ENCODE measurements at regions not wholly inside any gene's neighbourhood (a gene's known extent, or its start where the extent isn't known, plus 50 kb on each side); places are given as distances from the start of the nearest gene placed in this dataset.

DNA sequence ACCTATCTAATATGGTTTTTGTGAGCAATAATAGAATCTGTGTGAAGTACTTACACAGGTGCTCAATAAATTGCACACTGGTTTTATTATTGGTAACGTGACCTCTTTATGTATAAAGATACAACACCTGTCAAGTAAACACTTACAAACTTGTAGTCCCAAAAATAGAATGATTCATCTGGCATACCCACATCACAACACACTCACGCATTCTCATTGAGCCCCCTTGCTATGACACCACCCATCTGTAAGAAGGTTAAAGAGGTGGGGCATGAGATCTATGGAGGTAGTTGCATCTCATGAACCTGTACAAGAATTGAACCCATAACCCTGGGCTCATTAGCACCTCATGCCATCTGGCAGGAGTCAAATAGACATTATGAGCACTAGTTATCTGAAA is 134.9 kb upstream of the THBS1 start:
- no peak for DNase-seq
- no peak overlapping the region for H3K4me3 ChIP-seq
- no peak for ATAC-seq
- H3K27ac ChIP-seq = no peak overlapping the region
- H3K36me3 ChIP-seq = no peaks in the 10 kb centered on the region
- intact Hi-C loops (cut with DNase I) = no loop called here
- no peaks in the 10 kb centered on the region for H3K9me3 ChIP-seq
- H3K27me3 ChIP-seq = no peaks in the 10 kb centered on the region
- H3K4me1 ChIP-seq = no peaks in the 10 kb centered on the region
- TF ChIP-seq, protein P1, sequence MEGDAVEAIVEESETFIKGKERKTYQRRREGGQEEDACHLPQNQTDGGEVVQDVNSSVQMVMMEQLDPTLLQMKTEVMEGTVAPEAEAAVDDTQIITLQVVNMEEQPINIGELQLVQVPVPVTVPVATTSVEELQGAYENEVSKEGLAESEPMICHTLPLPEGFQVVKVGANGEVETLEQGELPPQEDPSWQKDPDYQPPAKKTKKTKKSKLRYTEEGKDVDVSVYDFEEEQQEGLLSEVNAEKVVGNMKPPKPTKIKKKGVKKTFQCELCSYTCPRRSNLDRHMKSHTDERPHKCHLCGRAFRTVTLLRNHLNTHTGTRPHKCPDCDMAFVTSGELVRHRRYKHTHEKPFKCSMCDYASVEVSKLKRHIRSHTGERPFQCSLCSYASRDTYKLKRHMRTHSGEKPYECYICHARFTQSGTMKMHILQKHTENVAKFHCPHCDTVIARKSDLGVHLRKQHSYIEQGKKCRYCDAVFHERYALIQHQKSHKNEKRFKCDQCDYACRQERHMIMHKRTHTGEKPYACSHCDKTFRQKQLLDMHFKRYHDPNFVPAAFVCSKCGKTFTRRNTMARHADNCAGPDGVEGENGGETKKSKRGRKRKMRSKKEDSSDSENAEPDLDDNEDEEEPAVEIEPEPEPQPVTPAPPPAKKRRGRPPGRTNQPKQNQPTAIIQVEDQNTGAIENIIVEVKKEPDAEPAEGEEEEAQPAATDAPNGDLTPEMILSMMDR (IDR thresholded peaks at IDR 0.05) = no peak

- Histone ChIP-seq H3K27ac (no peak overlapping the region), H3K27me3 (no peaks in the 10 kb centered on the region), H3K4me1 (no peaks in the 10 kb centered on the region), H3K4me3 (no peak overlapping the region), H3K9me3 (no peaks in the 10 kb centered on the region), H3K36me3 (no peaks in the 10 kb centered on the region)
- DNase-seq (no peak), ATAC-seq (no peak)
- intact Hi-C loops (cut with DNase I) = no loop called here
- TF ChIP-seq, protein P1 (IDR thresholded peaks at IDR 0.05) = no peak
Measured at GRCh38 chr15:39447346-39447745, 133.5 kb upstream of the THBS1 start.

DNA sequence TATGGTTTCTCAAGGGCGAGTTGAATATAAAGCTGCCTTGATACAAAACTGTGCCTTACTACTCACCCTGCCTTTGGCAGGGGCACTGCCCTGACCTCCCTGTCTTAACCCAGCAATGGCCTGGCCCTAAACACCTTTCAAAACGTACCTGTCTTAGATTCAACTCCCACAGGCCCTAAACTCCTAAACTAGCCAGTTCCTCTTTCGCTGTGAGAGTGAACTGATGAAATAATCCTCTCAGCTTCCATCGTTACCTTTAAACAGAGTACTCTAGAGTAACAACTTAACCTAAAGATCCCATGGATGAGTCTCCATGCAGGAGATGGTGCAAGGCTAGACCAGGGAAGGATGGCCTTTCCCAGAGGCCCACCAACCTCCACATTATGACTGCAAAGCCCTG is 133.0 kb upstream of the THBS1 start:
- DNase-seq (no peak), ATAC-seq (no peak)
- H3K4me1 ChIP-seq = no peaks in the 10 kb centered on the region
- H3K9me3 ChIP-seq = no peaks in the 10 kb centered on the region
- no peaks in the 10 kb centered on the region for H3K36me3 ChIP-seq
- no peak overlapping the region for H3K4me3 ChIP-seq
- H3K27me3 ChIP-seq = no peaks in the 10 kb centered on the region
- intact Hi-C loops (cut with DNase I) = no loop called here
- no peak overlapping the region for H3K27ac ChIP-seq
- TF ChIP-seq, protein P1 (IDR thresholded peaks at IDR 0.05) = no peak

DNA sequence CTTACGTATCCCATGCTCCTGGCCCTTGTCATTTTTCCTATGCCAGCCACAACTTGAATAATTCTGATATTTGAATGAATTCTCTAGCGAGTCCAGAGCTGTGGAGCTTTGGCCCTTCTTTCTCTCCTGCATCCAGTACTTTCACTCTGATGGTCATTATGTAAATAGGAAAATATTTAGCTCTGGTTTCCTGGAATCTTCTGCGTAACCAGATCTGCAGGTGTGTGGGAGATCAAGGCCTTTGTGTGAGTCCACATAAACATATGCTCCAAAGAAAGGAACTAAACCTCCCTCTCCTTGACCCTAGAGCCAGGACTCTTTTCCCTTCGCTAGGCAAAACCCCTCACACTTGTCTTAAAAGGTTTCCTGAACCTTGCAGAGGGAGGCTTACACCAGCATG is 132.5 kb upstream of the THBS1 start:
- TF ChIP-seq, protein P1 (IDR thresholded peaks at IDR 0.05) = no peak
- Histone ChIP-seq H3K27ac (no peak overlapping the region), H3K27me3 (no peaks in the 10 kb centered on the region), H3K4me3 (no peak overlapping the region), H3K9me3 (no peaks in the 10 kb centered on the region), H3K36me3 (no peaks in the 10 kb centered on the region), H3K4me1 (no peaks in the 10 kb centered on the region)
- DNase-seq (no peak), ATAC-seq (no peak)
- intact Hi-C loops (cut with DNase I) = no loop called here

DNA sequence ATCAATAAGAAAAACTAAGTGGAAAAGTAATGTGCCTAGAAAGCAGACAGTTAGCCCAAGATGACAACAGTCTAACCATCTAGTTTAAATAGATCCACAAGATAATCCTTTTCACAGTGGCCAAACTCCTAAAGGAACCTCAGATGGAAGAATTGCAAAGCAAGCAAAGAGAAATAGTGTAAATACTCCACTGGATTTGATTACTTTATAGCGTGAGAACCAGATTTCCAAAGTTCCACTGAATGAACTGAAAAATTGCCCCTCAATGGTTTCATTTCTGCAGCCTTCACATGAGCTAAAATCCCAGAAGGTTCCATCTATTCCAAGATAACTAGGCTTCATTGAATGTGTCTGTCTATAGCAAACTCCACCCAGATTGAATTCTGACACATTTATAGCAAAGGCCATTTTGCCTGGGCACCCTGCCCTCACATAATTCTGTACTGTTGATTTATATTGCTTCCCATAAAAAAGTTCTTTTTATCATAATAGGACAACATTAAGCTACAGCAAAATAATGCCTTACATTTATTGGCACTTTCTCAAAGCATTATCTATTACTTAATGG is 129.7 kb upstream of the THBS1 start:
- Histone ChIP-seq H3K9me3 (no peaks in the 10 kb centered on the region), H3K36me3 (no peaks in the 10 kb centered on the region), H3K27ac (no peak overlapping the region), H3K27me3 (no peaks in the 10 kb centered on the region), H3K4me3 (no peak overlapping the region), H3K4me1 (no peaks in the 10 kb centered on the region)
- intact Hi-C loops (cut with DNase I) = no loop called here
- no peak for DNase-seq
- TF ChIP-seq, protein P1 (IDR thresholded peaks at IDR 0.05) = no peak
- ATAC-seq = no peak

DNA sequence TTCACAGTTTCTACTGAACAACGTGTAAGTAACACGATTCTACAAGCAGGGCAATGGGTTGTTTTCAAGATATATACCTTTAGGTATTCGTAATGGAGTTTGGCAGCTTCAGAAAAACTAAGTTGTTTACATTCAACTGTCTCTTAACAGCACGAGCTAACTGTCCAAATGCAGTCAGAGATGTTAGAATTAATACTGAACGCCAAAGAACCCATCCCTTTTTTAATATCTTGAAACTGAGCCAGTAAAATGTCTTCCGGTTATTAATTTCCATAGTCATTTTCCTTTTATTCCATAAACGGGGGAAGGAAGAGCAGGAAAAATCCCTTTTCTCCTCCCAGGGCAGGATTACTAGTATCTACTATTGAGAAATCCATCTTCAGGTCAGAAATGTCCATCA is 129.0 kb upstream of the THBS1 start:
- DNase-seq (no peak), ATAC-seq (no peak)
- H3K27me3 ChIP-seq = no peaks in the 10 kb centered on the region
- intact Hi-C loops (cut with DNase I) = no loop called here
- H3K4me3 ChIP-seq = no peak overlapping the region
- H3K4me1 ChIP-seq = no peaks in the 10 kb centered on the region
- no peaks in the 10 kb centered on the region for H3K9me3 ChIP-seq
- H3K36me3 ChIP-seq = no peaks in the 10 kb centered on the region
- TF ChIP-seq, protein P1 (IDR thresholded peaks at IDR 0.05) = no peak
- no peak overlapping the region for H3K27ac ChIP-seq
